ENCODE measurements at regions not wholly inside any gene's neighbourhood (a gene's known extent, or its start where the extent isn't known, plus 50 kb on each side); places are given as distances from the start of the nearest gene placed in this dataset.
"Not testable (repeated sequence)": the region's sequence is repeated elsewhere in the genome, so short reads cannot be mapped to it uniquely, and the experiment has no call there.

DNA sequence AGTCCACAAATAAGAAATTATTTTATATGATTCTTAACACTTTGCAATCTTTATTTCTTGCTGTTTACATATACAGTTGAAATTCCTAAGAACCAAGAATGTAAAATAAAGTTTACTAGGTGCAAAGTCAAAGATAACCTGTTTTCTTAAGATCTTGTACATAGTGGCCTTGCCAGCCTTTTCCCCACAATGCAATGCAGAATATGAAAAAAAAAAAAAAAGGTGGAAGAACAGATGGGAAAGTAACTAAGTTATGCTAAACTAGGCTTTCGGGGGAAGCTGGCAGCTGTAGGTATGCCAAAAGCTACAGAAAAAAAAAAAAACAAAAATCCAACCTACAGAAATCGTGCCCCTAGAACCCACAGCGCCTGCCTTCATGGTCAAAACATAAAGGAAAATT is 1588.4 kb downstream of the STIM2 start:
- DNase-seq, result no peak

DNA sequence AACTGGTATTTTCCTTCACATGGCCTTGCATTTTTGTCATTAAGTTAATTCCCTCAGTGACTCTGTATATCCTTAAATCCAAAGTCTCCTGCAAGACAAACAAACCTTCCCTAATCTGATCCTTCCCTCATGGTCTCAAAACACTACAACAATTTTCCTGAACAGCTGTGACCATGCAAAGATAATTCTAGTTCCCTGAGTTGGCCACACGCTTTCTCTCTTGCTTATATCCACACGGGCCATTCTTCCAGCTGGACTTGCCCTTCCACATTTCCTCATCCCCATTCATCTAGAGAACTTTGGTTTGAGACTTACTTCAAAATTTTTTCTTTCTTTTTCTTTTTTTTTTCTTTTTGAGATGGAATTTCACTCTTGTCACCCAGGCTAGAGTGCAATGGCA is 1590.7 kb downstream of the STIM2 start:
- DNase-seq, result no peak

DNA sequence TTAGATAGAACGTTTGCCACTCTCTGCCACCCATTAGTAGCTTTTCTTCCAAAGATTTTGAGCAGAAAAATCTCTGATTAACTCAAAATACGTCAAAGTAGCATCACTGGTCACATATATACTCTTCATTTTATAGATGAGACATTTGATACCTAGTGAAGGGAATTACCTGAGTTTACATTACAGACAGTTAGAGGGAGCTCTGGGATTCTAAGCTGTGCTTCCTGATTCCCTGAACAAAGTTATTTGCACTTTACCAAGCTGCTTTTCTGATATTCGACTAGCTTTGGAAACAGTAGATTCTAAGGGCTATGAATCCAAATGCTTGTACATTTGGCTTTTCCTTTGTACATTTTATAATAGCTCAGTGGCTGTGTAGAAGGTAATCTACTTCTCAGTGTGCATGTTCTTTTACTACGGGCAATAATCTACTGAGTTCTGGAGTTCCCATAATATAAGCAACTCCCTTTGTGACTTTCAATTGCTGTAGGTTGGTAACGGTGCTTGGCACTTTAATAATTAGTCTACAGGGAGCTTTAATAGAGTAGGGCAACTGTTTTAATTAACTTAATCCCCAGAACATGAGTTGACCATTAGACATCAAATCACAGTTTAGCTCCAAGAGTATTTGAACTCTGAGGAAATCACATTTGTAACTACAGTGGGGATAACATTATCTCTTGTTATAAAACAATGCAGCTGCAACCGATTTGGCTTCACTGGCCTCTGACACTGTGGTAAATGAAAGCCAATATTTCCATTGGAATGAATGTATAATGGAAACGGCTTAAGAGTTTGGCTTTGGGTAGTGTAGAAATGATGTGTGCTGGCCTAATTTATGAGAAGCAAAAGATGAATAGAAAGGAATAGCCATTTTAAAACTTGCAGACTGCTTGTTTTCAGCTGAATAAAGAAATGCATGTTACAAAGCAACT is 1602.4 kb downstream of the STIM2 start:
- DNase-seq, result no peak

GRCh38 chr4:28464823-28465222 is 1604.2 kb downstream of the STIM2 start:
- DNase-seq, result no peak

DNA sequence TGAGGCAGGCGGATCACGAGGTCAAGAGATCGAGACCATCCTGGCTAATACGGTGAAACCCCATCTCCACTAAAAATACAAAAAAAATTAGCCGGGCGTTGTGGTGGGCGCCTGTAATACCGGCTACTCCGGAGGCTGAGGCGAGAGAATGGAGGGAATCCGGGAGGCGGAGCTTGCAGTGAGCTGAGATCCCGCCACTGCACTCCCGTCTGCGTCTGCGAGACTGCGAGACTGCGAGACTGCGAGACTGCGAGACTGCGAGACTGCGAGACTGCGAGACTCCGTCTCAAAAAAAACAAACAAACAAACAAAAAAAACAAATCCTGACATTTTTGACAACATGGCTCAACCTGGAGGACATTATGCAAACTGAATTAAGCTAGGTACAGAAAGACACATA is 1606.2 kb downstream of the STIM2 start:
- DNase-seq, result not testable (repeated sequence)

DNA sequence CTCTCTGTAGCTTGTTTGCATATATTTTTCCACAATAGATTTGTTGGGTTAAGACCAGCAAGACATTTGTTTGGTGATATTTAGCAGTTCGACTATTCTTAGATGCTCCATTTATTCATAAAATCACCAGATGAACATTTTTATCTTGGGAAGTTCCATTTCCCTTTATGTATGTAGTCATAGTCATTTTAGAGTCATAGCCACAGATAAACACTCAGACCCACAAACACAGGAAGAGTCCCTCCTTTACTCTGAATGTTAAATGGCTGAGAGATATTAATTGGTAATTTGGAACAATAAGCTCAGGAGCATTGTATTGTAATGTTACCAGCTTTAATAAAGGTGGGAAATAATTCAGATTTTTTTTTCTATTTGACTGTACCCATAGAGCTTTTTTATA is 1608.7 kb downstream of the STIM2 start:
- no peak for DNase-seq

GRCh38 chr4:28469886-28470285 is 1609.2 kb downstream of the STIM2 start:
- DNase-seq, result no peak

DNA sequence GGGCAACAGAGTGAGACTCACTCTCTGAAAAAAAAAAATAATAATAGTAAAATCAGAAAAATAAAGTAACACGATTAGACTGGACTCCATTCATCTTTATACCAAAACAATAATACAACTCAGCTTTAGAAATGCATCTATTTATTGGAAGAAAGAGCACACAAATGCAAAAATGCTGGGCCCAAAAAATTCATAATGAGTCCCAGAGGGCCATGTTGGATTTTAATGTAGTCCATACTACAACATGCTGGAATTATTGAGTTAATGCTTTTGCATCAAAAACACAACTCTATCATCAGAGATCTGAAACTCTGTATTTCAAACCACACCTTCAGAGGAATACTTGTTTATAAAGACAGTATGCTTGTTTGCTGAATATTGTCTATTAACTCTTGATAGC is 1614.7 kb downstream of the STIM2 start:
- DNase-seq, result no peak

- no peak for DNase-seq
Observed at GRCh38 chr4:28479666-28480065, 1619.0 kb downstream of the STIM2 start.

GRCh38 chr4:28481565-28481964 is 1620.9 kb downstream of the STIM2 start:
- DNase-seq, result no peak

DNA sequence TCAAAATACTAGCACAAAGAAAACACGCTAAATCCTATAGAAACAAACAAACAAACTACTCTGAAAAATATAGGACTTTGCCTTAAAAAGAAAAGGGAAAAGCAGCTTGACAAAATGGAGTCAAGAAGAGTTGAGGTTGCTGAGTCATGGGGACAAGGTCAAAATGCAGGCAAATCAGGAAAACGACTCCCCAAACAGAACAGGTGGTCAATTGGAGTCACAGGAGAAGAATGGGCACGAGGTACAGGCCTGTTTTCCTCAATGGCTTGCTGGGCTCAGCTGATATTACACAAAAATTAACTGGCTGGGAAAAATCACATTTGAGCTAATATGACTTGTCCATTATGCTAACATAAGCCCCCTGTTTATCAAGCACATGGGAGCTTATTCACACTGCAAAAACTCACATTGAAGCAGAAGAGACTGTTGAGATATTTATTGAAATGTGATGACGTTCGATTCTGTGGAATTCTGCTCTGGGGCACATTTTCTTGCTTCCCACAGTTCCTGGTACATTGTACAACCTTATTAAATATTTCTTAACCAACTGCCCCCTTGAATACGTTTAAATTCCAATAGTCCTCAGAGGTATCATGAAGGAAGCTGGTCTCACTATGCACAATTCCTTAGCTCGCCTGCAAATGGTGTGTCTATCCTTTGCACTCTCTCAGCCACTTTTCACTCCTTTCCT is 1622.1 kb downstream of the STIM2 start:
- no peak for DNase-seq

GRCh38 chr4:28488021-28488420 is 1627.4 kb downstream of the STIM2 start:
- no peak for DNase-seq

- DNase-seq, result no peak
Observed at GRCh38 chr4:28490669-28491068, 1630.0 kb downstream of the STIM2 start.

DNA sequence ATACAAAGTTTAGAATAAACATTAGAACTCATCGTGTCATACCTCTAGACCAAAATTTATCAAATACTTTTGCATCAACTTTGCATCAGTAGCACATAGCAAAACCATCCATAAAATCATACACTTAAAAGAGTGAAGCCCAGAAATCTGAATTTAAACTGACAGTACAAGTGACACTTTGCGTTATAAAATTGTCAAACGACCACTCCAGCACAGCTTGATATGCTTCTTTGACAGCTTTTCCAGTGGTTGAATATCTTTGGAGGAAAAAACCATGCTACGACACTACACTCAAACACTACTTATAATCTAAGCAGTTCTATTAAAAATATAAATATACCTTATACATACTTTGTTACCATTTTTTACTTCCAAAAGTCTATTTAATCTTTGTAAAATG is 1644.4 kb downstream of the STIM2 start:
- DNase-seq, result no peak

- DNase-seq, result no peak
Observed at GRCh38 chr4:28508636-28509035, 1648.0 kb downstream of the STIM2 start.

DNA sequence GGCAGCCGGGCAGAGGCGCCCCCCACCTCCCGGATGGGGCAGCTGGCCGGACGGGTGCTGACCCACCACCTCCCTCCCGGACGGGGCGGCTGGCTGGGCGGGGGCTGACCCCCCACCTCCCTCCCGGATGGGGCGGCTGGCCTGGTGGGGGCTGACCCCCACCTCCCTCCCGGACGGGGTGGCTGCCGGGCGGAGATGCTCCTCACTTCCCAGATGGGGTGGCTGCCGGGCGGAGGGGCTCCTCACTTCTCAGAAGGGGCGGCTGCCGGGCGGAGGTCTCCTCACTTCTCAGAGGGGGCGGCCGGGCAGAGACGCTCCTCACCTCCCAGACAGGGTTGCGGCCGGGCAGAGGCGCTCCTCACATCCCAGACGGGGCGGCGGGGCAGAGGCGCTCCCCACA is 1654.1 kb downstream of the STIM2 start:
- not testable (repeated sequence) for DNase-seq

GRCh38 chr4:28518561-28519165 is 1658.0 kb downstream of the STIM2 start:
- no peak for DNase-seq

DNA sequence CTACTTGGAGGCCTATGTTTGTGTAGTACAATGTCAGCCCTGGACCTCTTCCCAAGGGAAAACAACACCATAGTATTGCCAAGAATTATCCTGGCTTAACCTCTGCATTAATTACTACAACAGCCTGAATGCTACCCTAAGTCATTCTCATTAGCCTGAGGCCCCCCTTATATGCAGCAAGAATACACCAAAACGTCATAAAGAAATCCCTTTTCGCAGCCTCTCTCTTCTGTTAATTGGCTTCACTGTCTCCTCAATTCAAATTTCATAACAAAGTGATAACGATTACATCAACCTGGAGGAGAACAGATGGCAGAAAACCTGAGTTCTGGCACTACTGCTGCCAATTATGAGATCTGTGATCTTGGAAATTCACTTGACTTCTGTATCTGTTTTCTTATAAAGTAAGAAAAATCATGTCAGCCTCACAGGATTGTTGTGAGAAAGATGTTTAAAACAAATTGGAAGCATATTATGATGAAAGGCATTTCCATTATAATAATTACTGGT is 1663.1 kb downstream of the STIM2 start:
- no peak for DNase-seq

GRCh38 chr4:28536124-28536523 is 1675.5 kb downstream of the STIM2 start:
- DNase-seq, result no peak

DNA sequence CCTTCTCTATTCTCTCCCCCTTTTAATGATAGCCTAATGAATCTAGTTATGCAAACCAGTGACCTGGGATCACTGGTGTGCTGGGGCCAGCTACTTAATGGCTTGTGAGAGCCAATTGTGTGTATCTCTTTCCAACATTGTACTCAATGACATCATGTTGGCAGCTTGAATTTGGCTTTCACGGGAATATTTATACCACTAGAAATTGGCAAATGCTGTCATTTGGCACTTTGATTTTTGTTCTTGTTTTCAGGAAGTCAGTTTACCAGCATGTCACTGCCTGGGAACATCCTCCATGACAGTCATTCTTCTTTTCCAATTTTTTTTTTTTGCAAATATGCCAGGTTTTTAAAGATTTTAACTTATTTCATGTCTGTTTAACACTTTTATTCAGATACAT is 1685.3 kb downstream of the STIM2 start:
- no peak for DNase-seq

DNA sequence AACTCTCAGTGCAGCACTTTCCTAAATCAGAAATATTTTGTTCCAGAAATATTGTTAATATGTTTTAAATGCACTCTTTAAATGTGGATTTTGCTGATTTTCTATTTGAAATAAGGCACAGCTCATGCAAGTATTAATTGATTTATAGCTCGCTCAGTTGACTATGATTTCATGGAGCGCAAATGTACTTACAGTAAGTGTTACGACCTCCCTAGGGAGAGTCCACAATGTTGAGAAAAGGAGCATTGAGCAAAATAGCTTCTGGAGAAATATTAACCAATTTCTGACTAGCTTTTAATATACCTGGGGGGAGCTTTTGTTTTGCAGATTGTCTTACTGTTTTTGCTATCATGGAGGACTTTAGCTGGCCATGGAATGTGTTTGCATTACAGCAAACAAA is 1687.5 kb downstream of the STIM2 start:
- no peak for DNase-seq

GRCh38 chr4:28548594-28548993 is 1688.0 kb downstream of the STIM2 start:
- no peak for DNase-seq

GRCh38 chr4:28555866-28556265 is 1695.2 kb downstream of the STIM2 start:
- no peak for DNase-seq

DNA sequence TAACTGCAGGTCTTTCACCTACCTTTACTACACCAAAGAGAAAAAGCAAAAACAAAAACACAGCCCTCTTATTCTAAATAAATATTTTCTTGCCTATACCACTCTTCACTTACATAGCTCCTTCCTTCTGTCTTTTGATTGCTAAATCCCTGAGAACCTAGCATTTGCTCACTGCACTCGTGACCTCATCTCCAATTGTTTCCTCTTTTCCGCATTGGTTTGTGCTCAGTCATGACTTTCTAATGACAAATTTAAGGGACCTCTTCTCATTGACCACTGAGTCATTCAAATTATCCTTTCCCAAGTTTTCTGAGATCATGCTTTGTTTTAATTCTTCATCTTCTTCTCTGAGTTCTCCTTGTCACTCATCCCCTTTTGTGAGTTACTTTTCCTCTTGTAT is 1697.1 kb downstream of the STIM2 start:
- no peak for DNase-seq
